Upper lobe of left lung (tissue), 4 donors: ENCODE measurements at regions not wholly inside any gene's neighbourhood (a gene's known extent, or its start where the extent isn't known, plus 50 kb on each side); places are given as distances from the start of the nearest gene placed in this dataset.
"Not testable (repeated sequence)": the region's sequence is repeated elsewhere in the genome, so short reads cannot be mapped to it uniquely, and the experiment has no call there.

ENCODE experiments used
- EP300 ChIP-seq, 4 donors: sonication (generic); formaldehyde crosslinking; IDR thresholded peaks; one replicate each; pipeline ENCODE4 v1.5.1; 2017; ENCODE audit warnings: antibody characterized with exemption in 4 of 4, control low read depth in 2 of 4
- POLR2A ChIP-seq, 4 donors: fragments of 450-650 bp; IDR thresholded peaks; one replicate each; pipeline ENCODE4 v1.5.1; 2016 to 2017; ENCODE audit warnings: antibody characterized with exemption in 4 of 4, mild to moderate bottlenecking in 2 of 4
- POLR2AphosphoS5 ChIP-seq, 2 donors: sonication (generic); formaldehyde crosslinking; IDR thresholded peaks; one replicate each; pipeline ENCODE4 v1.5.1; 2017; ENCODE audit warnings: antibody characterized with exemption in 2 of 2
- TF ChIP-seq, protein P1 (sequence below), 6 experiments: fragments of 450-650 bp in 4 of 6; fragments of 200-600 bp in 2 of 6; sonication (generic) in 2 of 6; IDR thresholded peaks; one replicate each; pipeline ENCODE4 v1.5.1; 2016 to 2019; ENCODE audit warnings: antibody characterized with exemption in 6 of 6

GRCh38 chr19:20292520-20292919 lies 125.5 kb downstream of the ZNF486 start:
- TF ChIP-seq, protein P1, sequence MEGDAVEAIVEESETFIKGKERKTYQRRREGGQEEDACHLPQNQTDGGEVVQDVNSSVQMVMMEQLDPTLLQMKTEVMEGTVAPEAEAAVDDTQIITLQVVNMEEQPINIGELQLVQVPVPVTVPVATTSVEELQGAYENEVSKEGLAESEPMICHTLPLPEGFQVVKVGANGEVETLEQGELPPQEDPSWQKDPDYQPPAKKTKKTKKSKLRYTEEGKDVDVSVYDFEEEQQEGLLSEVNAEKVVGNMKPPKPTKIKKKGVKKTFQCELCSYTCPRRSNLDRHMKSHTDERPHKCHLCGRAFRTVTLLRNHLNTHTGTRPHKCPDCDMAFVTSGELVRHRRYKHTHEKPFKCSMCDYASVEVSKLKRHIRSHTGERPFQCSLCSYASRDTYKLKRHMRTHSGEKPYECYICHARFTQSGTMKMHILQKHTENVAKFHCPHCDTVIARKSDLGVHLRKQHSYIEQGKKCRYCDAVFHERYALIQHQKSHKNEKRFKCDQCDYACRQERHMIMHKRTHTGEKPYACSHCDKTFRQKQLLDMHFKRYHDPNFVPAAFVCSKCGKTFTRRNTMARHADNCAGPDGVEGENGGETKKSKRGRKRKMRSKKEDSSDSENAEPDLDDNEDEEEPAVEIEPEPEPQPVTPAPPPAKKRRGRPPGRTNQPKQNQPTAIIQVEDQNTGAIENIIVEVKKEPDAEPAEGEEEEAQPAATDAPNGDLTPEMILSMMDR (IDR thresholded peaks at IDR 0.05), result not testable (repeated sequence)
- not testable (repeated sequence) for TF ChIP-seq POLR2A, POLR2AphosphoS5, EP300 (IDR thresholded peaks at IDR 0.05)
